ENCODE measurements at regions not wholly inside any gene's neighbourhood (a gene's known extent, or its start where the extent isn't known, plus 50 kb on each side); places are given as distances from the start of the nearest gene placed in this dataset.
"Not testable (repeated sequence)": the region's sequence is repeated elsewhere in the genome, so short reads cannot be mapped to it uniquely, and the experiment has no call there.

- DNase-seq (ENCODE audit: low spot score) = no peak
Observed at GRCh38 chr1:30184393-30185141, 538.8 kb downstream of the MATN1 start.

GRCh38 chr1:30183895-30184294, 539.5 kb downstream of the MATN1 start:
- DNase-seq (ENCODE audit: low spot score) = no peak

GRCh38 chr1:30183006-30183405, 540.4 kb downstream of the MATN1 start:
- no peak for DNase-seq (ENCODE audit: low spot score)

GRCh38 chr1:30179942-30180543, 543.3 kb downstream of the MATN1 start:
- DNase-seq (ENCODE audit: low spot score) = no peak

- DNase-seq (ENCODE audit: low spot score) = no peak
Observed at GRCh38 chr1:30176477-30176876, 546.9 kb downstream of the MATN1 start.

GRCh38 chr1:30174499-30174898, 548.9 kb downstream of the MATN1 start:
- no peak for DNase-seq (ENCODE audit: low spot score)

- DNase-seq (ENCODE audit: low spot score) = no peak
Observed at GRCh38 chr1:30173560-30173959, 549.8 kb downstream of the MATN1 start.

- DNase-seq (ENCODE audit: low spot score) = no peak
Observed at GRCh38 chr1:30172757-30173156, 550.6 kb downstream of the MATN1 start.

GRCh38 chr1:30172299-30172694, 551.1 kb downstream of the MATN1 start:
- DNase-seq (ENCODE audit: low spot score) = no peak

GRCh38 chr1:30171537-30172298, 551.7 kb downstream of the MATN1 start:
- DNase-seq (ENCODE audit: low spot score) = no peak

- DNase-seq (ENCODE audit: low spot score) = no peak
Observed at GRCh38 chr1:30169269-30169668, 554.1 kb downstream of the MATN1 start.

- DNase-seq (ENCODE audit: low spot score) = no peak
Observed at GRCh38 chr1:30166174-30166573, 557.2 kb downstream of the MATN1 start.

- no peak for DNase-seq (ENCODE audit: low spot score)
Observed at GRCh38 chr1:30165116-30165515, 558.3 kb downstream of the MATN1 start.

- DNase-seq (ENCODE audit: low spot score) = no peak
Observed at GRCh38 chr1:30164693-30165092, 558.7 kb downstream of the MATN1 start.

GRCh38 chr1:30162565-30162964, 560.8 kb downstream of the MATN1 start:
- no peak for DNase-seq (ENCODE audit: low spot score)

- DNase-seq (ENCODE audit: low spot score) = no peak
Observed at GRCh38 chr1:30161953-30162352, 561.4 kb downstream of the MATN1 start.

GRCh38 chr1:30160999-30161689, 562.2 kb downstream of the MATN1 start:
- no peak for DNase-seq (ENCODE audit: low spot score)

- no peak for DNase-seq (ENCODE audit: low spot score)
Observed at GRCh38 chr1:30159015-30159414, 564.4 kb downstream of the MATN1 start.

- not testable (repeated sequence) for DNase-seq (ENCODE audit: low spot score)
Observed at GRCh38 chr1:30155698-30156097, 567.7 kb downstream of the MATN1 start.

- DNase-seq (ENCODE audit: low spot score) = not testable (repeated sequence)
Observed at GRCh38 chr1:30155253-30155652, 568.1 kb downstream of the MATN1 start.

GRCh38 chr1:30153743-30154449, 569.5 kb downstream of the MATN1 start:
- DNase-seq (ENCODE audit: low spot score) = no peak

- DNase-seq (ENCODE audit: low spot score) = no peak
Observed at GRCh38 chr1:30151826-30152225, 571.6 kb downstream of the MATN1 start.

Data from AG08395 (cell line).